Upper lobe of left lung (tissue), 4 donors: ENCODE measurements at regions not wholly inside any gene's neighbourhood (a gene's known extent, or its start where the extent isn't known, plus 50 kb on each side); places are given as distances from the start of the nearest gene placed in this dataset.

Experiments used
- EP300 ChIP-seq, 4 donors: sonication (generic); formaldehyde crosslinking; IDR thresholded peaks; one replicate each; pipeline ENCODE4 v1.5.1; 2017; ENCODE audit warnings: antibody characterized with exemption in 4 of 4, control low read depth in 2 of 4
- POLR2AphosphoS5 ChIP-seq, 2 donors: sonication (generic); formaldehyde crosslinking; IDR thresholded peaks; one replicate each; pipeline ENCODE4 v1.5.1; 2017; ENCODE audit warnings: antibody characterized with exemption in 2 of 2
- TF ChIP-seq, protein P1 (sequence below), 6 experiments: fragments of 450-650 bp in 4 of 6; fragments of 200-600 bp in 2 of 6; sonication (generic) in 2 of 6; IDR thresholded peaks; one replicate each; pipeline ENCODE4 v1.5.1; 2016 to 2019; ENCODE audit warnings: antibody characterized with exemption in 6 of 6

DNA sequence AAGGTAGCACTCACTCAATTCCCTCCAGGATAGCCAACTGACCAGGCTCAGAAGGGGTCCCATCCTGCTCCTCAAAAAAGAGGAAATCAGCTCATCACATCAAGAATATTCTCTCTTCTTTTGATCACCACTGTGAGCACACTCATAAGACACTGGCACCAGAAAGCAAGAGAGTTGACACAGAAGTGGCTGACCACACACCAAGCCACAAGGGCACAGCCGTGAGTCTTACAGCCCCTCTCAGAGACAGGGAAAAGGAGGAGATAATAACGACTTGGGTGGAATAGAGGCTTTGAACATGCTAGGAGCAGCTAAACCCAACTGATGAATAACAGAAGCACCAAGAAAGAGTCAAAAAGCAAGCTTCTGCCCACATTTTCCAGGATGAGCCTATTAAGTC lies 249.1 kb upstream of the PREP start:
- TF ChIP-seq POLR2AphosphoS5 (IDR thresholded peaks at IDR 0.05), result no peak
- TF ChIP-seq, protein P1, sequence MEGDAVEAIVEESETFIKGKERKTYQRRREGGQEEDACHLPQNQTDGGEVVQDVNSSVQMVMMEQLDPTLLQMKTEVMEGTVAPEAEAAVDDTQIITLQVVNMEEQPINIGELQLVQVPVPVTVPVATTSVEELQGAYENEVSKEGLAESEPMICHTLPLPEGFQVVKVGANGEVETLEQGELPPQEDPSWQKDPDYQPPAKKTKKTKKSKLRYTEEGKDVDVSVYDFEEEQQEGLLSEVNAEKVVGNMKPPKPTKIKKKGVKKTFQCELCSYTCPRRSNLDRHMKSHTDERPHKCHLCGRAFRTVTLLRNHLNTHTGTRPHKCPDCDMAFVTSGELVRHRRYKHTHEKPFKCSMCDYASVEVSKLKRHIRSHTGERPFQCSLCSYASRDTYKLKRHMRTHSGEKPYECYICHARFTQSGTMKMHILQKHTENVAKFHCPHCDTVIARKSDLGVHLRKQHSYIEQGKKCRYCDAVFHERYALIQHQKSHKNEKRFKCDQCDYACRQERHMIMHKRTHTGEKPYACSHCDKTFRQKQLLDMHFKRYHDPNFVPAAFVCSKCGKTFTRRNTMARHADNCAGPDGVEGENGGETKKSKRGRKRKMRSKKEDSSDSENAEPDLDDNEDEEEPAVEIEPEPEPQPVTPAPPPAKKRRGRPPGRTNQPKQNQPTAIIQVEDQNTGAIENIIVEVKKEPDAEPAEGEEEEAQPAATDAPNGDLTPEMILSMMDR (IDR thresholded peaks at IDR 0.05), result no peak
- TF ChIP-seq EP300 (IDR thresholded peaks at IDR 0.05), result no peak
